GM18517 (cell line): ENCODE measurements at regions not wholly inside any gene's neighbourhood (a gene's known extent, or its start where the extent isn't known, plus 50 kb on each side); places are given as distances from the start of the nearest gene placed in this dataset.

Experiments used
- ATAC-seq: cut with Tn5 transposase; IDR thresholded peaks from one replicate; pipeline ENCODE4 v1.9.1; 2021; ENCODE audit warnings: mild to moderate bottlenecking, moderate library complexity; ENCODE audit not compliant: unreplicated experiment

GRCh38 chr1:87717157-87717670 lies 388.5 kb downstream of the LMO4 start:
- no peak for ATAC-seq

GRCh38 chr1:87718241-87718950 lies 389.7 kb downstream of the LMO4 start:
- no peak for ATAC-seq

- ATAC-seq = no peak
These were observed 391.0 kb downstream of the LMO4 start for GRCh38 chr1:87719658-87720057.

- no peak for ATAC-seq
These were observed 391.9 kb downstream of the LMO4 start for GRCh38 chr1:87720561-87720960.

GRCh38 chr1:87723193-87723592 lies 394.5 kb downstream of the LMO4 start:
- ATAC-seq = no peak

- ATAC-seq = no peak
These were observed 399.5 kb downstream of the LMO4 start for GRCh38 chr1:87728169-87728568.

- ATAC-seq = no peak
These were observed 401.9 kb downstream of the LMO4 start for GRCh38 chr1:87730274-87731216.

GRCh38 chr1:87733386-87733785 lies 404.7 kb downstream of the LMO4 start:
- ATAC-seq = no peak

- no peak for ATAC-seq
These were observed 407.1 kb downstream of the LMO4 start for GRCh38 chr1:87735750-87736149.

- ATAC-seq = no peak
These were observed 410.5 kb downstream of the LMO4 start for GRCh38 chr1:87739141-87739540.

GRCh38 chr1:87739704-87740103 lies 411.0 kb downstream of the LMO4 start:
- no peak for ATAC-seq

GRCh38 chr1:87743256-87743655 lies 414.6 kb downstream of the LMO4 start:
- no peak for ATAC-seq

GRCh38 chr1:87744056-87744455 lies 415.4 kb downstream of the LMO4 start:
- ATAC-seq = no peak

- ATAC-seq = no peak
These were observed 416.1 kb downstream of the LMO4 start for GRCh38 chr1:87744763-87745162.

GRCh38 chr1:87753366-87753765 lies 424.7 kb downstream of the LMO4 start:
- no peak for ATAC-seq

- ATAC-seq = no peak
These were observed 425.5 kb downstream of the LMO4 start for GRCh38 chr1:87754139-87754538.

GRCh38 chr1:87757676-87758075 lies 429.0 kb downstream of the LMO4 start:
- no peak for ATAC-seq

- no peak for ATAC-seq
These were observed 430.9 kb downstream of the LMO4 start for GRCh38 chr1:87759421-87760087.

GRCh38 chr1:87760155-87760554 lies 431.5 kb downstream of the LMO4 start:
- no peak for ATAC-seq

- no peak for ATAC-seq
These were observed 432.0 kb downstream of the LMO4 start for GRCh38 chr1:87760654-87761053.

- no peak for ATAC-seq
These were observed 434.8 kb downstream of the LMO4 start for GRCh38 chr1:87763483-87763882.
